Natural killer cell (primary cell): ENCODE measurements at regions not wholly inside any gene's neighbourhood (a gene's known extent, or its start where the extent isn't known, plus 50 kb on each side); places are given as distances from the start of the nearest gene placed in this dataset.

Source experiments
- ATAC-seq, 3 donors: fragments of 150-1000 bp in 2 of 3; fragments of 200-7000 bp in 1 of 3; cut with Tn5 transposase; 1 replicate in 1 of 3; 2 replicates in 2 of 3; pipeline ENCODE4 v1.10.0; 2021; ENCODE audit warnings: mild to moderate bottlenecking in 2 of 3, moderate library complexity in 2 of 3
- DNase-seq, 2 donors: peaks; one replicate each; pipeline versions ENCODE4 v3.0.0 to v3.0.0-alpha.2; 2013 to 2021; ENCODE audit warnings: mixed read lengths in 1 of 2
- H3K27ac ChIP-seq: one replicate; pipeline ENCODE4 v1.5.1; 2013; ENCODE audit warnings: mild to moderate bottlenecking, low read length
- H3K27me3 ChIP-seq: one replicate; pipeline ENCODE4 v1.6.1; 2013; ENCODE audit warnings: low read length; ENCODE audit not compliant: control insufficient read depth, insufficient read depth
- H3K36me3 ChIP-seq: one replicate; pipeline ENCODE4 v1.6.1; 2013; ENCODE audit warnings: low read length; ENCODE audit not compliant: control insufficient read depth, insufficient read depth
- H3K4me1 ChIP-seq: one replicate; pipeline ENCODE4 v1.6.1; 2013; ENCODE audit warnings: low read length; ENCODE audit not compliant: control insufficient read depth, insufficient read depth
- H3K4me3 ChIP-seq: one replicate; pipeline ENCODE4 v1.5.1; 2013; ENCODE audit warnings: low read length
- H3K9me3 ChIP-seq: one replicate; pipeline ENCODE4 v1.6.1; 2013; ENCODE audit warnings: low read length; ENCODE audit not compliant: control insufficient read depth, insufficient read depth
- H3K27ac Mint-ChIP-seq, 2 donors: one replicate each; pipeline ENCODE4 v1.8.0; 2022; ENCODE audit warnings: mild to moderate bottlenecking in 2 of 2, mixed read lengths in 2 of 2, moderate library complexity in 1 of 2
- H3K27me3 Mint-ChIP-seq, 2 donors: one replicate each; pipeline ENCODE4 v1.8.0; 2022; ENCODE audit warnings: low read depth in 2 of 2, mixed read lengths in 2 of 2
- H3K36me3 Mint-ChIP-seq: one replicate; pipeline ENCODE4 v1.8.0; 2022; ENCODE audit warnings: mixed read lengths
- H3K4me1 Mint-ChIP-seq, 2 donors: one replicate each; pipeline ENCODE4 v1.8.0; 2022; ENCODE audit warnings: mixed read lengths in 2 of 2
- H3K4me3 Mint-ChIP-seq: one replicate; pipeline ENCODE4 v1.8.0; 2022; ENCODE audit warnings: mild to moderate bottlenecking, moderate library complexity, mixed read lengths
- H3K9me3 Mint-ChIP-seq, 2 donors: one replicate each; pipeline ENCODE4 v1.8.0; 2022; ENCODE audit warnings: mixed read lengths in 2 of 2
- WGBS: methylation state at CpG from one replicate; pipeline ENCODE4 v1.1.7; 2013; ENCODE audit warnings: missing lambda C conversion rate; ENCODE audit not compliant: insufficient coverage; 5-methylcytosine and 5-hydroxymethylcytosine counted together
- intact Hi-C: fragments of 100-400 bp; cut with micrococcal nuclease; formaldehyde crosslinking; loops from one replicate; pipeline ENCODE4 v1.14.2; 2022
- TF ChIP-seq, protein P1 (sequence below): fragments of 200-600 bp; IDR thresholded peaks from one replicate; pipeline ENCODE4 v1.8.0; 2022; ENCODE audit warnings: antibody characterized with exemption

DNA sequence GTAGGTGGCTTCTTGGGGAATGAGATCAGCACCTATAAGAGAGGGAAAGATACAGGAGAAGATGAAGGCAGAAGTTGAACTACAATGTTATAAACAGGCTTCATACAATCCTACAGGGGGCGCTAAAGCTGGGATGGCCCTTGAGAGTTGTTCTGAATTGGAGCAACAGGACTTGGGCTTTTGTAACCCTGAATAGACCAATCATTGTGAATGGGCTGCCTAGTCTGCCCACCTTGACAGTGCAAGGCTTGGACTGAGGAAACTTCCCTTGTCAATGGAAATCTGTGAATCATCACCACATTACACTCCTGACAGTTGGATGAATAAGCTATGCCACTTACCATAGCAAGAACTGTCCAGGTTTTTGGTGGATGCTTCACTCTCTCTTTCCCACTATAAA, 306.1 kb downstream of the KCNC2 start:
- H3K27ac Mint-ChIP-seq, result no peak overlapping the region
- Histone ChIP-seq H3K27ac (no peak overlapping the region), H3K4me3 (no peak overlapping the region), H3K4me1 (no peaks in the 10 kb centered on the region), H3K27me3 (no peaks in the 10 kb centered on the region), H3K36me3 (no peaks in the 10 kb centered on the region), H3K9me3 (no peaks in the 10 kb centered on the region)
- 9% methylated on average over 1 of the region's 1 CpG for WGBS
- no peak for DNase-seq
- H3K27me3 Mint-ChIP-seq, result no peaks in the 10 kb centered on the region
- H3K4me1 Mint-ChIP-seq, result no peaks in the 10 kb centered on the region
- H3K36me3 Mint-ChIP-seq, result no peaks in the 10 kb centered on the region
- H3K9me3 Mint-ChIP-seq, result peaks cover 7 to 9% of the 10 kb centered on the region in 2 donors
- intact Hi-C loops, result no loop called here
- no peak for ATAC-seq
- TF ChIP-seq, protein P1, sequence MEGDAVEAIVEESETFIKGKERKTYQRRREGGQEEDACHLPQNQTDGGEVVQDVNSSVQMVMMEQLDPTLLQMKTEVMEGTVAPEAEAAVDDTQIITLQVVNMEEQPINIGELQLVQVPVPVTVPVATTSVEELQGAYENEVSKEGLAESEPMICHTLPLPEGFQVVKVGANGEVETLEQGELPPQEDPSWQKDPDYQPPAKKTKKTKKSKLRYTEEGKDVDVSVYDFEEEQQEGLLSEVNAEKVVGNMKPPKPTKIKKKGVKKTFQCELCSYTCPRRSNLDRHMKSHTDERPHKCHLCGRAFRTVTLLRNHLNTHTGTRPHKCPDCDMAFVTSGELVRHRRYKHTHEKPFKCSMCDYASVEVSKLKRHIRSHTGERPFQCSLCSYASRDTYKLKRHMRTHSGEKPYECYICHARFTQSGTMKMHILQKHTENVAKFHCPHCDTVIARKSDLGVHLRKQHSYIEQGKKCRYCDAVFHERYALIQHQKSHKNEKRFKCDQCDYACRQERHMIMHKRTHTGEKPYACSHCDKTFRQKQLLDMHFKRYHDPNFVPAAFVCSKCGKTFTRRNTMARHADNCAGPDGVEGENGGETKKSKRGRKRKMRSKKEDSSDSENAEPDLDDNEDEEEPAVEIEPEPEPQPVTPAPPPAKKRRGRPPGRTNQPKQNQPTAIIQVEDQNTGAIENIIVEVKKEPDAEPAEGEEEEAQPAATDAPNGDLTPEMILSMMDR, result no peak
- no peak overlapping the region for H3K4me3 Mint-ChIP-seq

DNA sequence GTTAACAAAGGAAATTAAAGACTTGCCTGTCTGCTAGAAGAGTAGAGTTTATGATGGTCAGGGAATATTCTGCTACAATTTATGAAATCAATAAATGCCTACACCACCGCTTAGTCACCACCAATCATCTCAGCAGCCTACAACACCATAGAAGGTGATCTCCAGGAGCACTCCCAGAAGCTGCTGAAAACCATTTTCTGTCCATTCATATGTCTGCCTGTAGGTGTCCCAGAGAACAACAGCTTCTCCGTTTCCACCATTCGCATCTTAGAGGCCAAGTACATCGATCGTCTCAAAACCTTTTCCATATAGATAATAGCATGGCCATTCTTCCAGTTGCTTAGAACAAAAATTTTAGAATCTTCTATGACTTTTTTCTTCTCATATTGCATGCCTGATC, 303.4 kb downstream of the KCNC2 start:
- peaks cover 5 to 12% of the 10 kb centered on the region in 2 donors for H3K9me3 Mint-ChIP-seq
- no peaks in the 10 kb centered on the region for H3K36me3 ChIP-seq
- no peaks in the 10 kb centered on the region for H3K9me3 ChIP-seq
- DNase-seq (no peak), ATAC-seq (no peak)
- H3K36me3 Mint-ChIP-seq, result no peaks in the 10 kb centered on the region
- no peak overlapping the region for H3K27ac Mint-ChIP-seq
- no peaks in the 10 kb centered on the region for H3K4me1 ChIP-seq
- H3K4me3 ChIP-seq, result no peak overlapping the region
- intact Hi-C loops, result no loop called here
- H3K4me3 Mint-ChIP-seq, result no peak overlapping the region
- 89% methylated on average over 5 of the region's 5 CpGs for WGBS
- H3K27me3 ChIP-seq, result no peaks in the 10 kb centered on the region
- TF ChIP-seq, protein P1, result no peak
- no peaks in the 10 kb centered on the region for H3K27me3 Mint-ChIP-seq
- H3K4me1 Mint-ChIP-seq, result no peaks in the 10 kb centered on the region
- no peak overlapping the region for H3K27ac ChIP-seq

DNA sequence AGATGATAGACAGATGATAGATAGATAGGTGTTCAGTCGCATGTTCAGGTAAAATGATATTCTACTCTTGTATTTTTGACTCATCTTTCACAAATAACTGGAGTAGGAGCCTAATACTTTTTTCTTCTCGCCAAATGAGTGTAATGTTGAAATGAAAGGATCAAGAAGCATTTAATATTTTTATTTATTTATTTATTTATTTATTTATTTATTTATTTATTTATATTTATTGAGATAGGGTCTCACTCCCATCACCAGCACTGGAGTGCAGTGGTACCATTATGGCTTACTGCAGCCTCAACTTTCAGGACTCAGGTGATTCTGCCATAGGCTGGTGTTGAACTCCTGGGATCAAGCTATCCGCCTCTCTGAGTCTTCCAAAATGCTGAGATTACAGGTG, 298.8 kb downstream of the KCNC2 start:
- Histone ChIP-seq H3K27me3 (no peaks in the 10 kb centered on the region), H3K9me3 (no peaks in the 10 kb centered on the region), H3K4me1 (no peaks in the 10 kb centered on the region), H3K4me3 (no peak overlapping the region), H3K27ac (no peak overlapping the region), H3K36me3 (no peaks in the 10 kb centered on the region)
- H3K4me1 Mint-ChIP-seq, result no peaks in the 10 kb centered on the region
- TF ChIP-seq, protein P1, result no peak
- H3K27me3 Mint-ChIP-seq, result no peaks in the 10 kb centered on the region
- no peak overlapping the region for H3K27ac Mint-ChIP-seq
- 86% methylated on average over 1 of the region's 3 CpGs for WGBS
- intact Hi-C loops, result no loop called here
- DNase-seq (no peak), ATAC-seq (no peak)
- no peak overlapping the region for H3K4me3 Mint-ChIP-seq
- H3K9me3 Mint-ChIP-seq, result peaks cover 0 to 5% of the 10 kb centered on the region in 2 donors
- no peaks in the 10 kb centered on the region for H3K36me3 Mint-ChIP-seq

DNA sequence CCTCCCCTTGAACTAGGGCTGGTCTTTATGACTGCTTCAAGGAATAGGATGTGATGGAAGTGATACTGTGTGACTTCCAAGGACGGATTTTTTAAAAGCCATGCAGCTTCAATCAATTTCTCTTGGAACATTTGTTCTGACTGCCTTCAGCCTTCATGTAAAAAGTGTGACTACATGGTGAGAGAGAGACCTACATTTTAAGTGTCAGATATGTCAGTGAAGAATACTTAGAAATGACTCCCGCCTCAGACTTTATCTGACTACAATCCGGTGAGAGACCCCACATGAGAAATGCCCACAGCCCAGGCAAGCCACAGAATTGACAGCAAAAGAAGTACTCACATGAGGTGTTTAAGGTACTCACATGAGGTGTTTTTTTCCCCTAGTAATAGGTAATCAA, 295.3 kb downstream of the KCNC2 start:
- no peak overlapping the region for H3K27ac Mint-ChIP-seq
- H3K27me3 Mint-ChIP-seq, result no peaks in the 10 kb centered on the region
- intact Hi-C loops, result no loop called here
- Histone ChIP-seq H3K4me1 (no peaks in the 10 kb centered on the region), H3K9me3 (no peaks in the 10 kb centered on the region), H3K4me3 (no peak overlapping the region), H3K36me3 (no peaks in the 10 kb centered on the region), H3K27me3 (no peaks in the 10 kb centered on the region), H3K27ac (no peak overlapping the region)
- H3K4me3 Mint-ChIP-seq, result no peak overlapping the region
- no peaks in the 10 kb centered on the region for H3K36me3 Mint-ChIP-seq
- H3K4me1 Mint-ChIP-seq, result no peaks in the 10 kb centered on the region
- TF ChIP-seq, protein P1, result no peak
- DNase-seq, result no peak
- WGBS, result 91% methylated on average over 3 of the region's 3 CpGs
- ATAC-seq, result no peak
- H3K9me3 Mint-ChIP-seq, result peaks cover 3 to 4% of the 10 kb centered on the region in 2 donors
